ENCODE measurements at regions not wholly inside any gene's neighbourhood (a gene's known extent, or its start where the extent isn't known, plus 50 kb on each side); places are given as distances from the start of the nearest gene placed in this dataset.

DNA sequence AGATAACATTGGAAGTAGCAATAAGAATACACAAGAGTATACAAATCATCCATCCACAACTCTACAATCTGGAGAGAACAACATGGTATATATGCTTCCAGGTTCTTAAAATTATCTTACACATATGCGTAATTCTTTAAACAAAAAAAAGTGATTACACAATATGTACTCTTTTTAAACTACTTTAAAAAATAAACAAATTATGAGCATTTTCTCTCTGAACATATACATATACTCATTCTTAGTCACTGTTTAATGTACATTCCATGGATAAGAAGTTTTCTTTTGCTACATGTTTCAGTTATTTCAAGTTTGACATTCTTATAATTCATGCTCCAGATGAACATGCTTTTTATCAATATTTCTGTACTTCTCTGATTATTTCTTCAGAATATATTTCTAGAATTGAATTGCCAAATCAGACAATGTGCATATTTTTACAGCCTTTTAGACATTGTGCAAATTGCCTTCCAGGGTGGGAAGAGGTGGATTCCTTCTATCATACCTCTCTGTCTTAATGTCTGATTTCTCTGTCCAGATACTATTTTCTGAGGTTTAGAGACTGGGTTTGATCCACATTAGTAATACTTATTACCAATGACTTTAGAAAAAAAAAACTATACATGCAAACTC is 551.6 kb downstream of the METTL15 start:
- no peak overlapping the region for H3K4me3 ChIP-seq (ENCODE audit: low read depth, low read length)
- no peak for DNase-seq (ENCODE audit: low read depth)

DNA sequence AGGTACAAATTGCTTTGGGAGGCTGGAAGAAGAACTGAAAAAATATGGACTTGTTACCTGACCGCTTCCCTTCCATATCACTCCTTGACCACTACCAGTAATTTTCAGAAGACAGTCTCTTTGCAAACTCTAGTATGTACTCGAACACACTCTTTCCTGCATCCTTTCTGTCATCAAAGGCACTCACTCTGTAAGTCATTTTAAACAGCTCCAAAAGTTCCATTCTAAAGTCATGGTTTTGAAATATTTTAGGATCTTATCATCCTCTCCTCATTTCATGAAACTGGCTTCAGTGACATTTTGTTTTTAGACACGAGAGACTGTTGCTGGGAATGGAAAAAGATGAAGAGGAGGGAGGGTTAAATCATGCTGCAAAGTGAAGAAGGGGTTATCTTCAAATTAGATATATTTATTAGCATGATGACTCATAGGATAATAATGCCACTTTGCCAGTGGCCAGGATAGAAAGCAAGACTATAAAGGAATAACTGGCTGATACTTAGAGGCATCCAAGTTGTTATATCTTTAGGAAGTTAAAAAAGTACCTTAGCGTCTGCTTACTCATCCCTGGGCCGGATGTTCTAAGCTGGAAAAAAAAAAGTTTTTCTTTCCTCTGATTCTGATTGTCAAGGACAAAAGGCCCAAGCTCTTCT is 549.3 kb downstream of the METTL15 start:
- no peak overlapping the region for H3K4me3 ChIP-seq (ENCODE audit: low read depth, low read length)
- no peak for DNase-seq (ENCODE audit: low read depth)

DNA sequence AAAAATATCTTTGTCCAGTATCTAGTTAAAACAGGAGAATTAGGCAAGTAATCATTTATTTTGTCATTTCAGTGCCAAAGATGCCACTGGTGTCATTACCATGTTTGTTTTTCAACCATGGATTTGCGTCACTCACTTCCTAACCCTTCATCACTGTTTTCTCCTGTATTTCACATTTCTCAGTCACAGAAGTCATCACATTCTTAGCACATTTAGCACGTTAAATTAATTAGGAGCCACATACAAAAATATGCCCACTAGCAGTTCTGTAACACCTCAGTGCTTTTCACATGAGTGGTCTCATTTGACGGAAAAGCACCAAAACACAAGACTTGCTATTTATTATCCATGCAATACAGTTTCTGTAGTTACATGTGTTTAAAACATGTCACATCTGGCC is 546.0 kb downstream of the METTL15 start:
- DNase-seq (ENCODE audit: low read depth): no peak
- H3K4me3 ChIP-seq (ENCODE audit: low read depth, low read length): no peak overlapping the region

DNA sequence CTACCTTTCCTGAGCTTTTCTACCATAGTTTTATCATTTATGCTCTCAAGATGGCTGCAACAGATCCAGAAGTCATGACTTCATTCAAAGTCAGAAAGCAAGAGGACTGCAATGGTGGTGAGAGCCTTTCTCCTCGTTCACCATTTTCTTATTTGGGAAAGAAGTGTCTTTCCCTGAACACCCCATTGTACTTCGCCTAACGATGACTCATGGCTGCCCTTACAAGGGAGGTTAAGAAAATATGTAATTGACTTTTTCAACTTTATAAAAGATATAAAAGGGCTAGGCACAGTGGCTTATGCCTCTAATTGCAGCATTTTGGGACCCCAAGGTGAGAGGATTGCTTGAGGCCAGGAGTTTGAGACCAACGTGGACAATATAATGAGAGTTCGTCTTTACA is 541.7 kb downstream of the METTL15 start:
- DNase-seq (ENCODE audit: low read depth): no peak
- no peak overlapping the region for H3K4me3 ChIP-seq (ENCODE audit: low read depth, low read length)

DNA sequence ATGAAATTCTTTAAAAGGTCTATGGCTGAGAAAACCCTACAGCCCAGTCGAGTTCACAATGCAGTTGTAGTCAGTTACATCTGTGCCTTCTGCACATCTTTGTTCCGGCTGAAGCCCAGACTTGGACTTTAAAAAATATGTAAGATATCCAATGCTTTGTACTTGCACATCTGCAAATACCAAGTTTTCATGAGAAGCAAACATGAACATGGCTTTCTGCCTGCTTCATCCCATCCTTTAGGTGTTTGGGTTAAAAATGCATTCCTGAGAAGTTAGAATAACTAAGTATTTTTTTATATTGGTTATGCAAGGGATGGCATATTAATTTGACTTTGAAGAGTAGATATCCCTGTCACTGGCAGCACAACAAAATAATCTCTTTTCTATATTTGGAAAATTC is 528.4 kb downstream of the METTL15 start:
- DNase-seq (ENCODE audit: low read depth): no peak
- no peak overlapping the region for H3K4me3 ChIP-seq (ENCODE audit: low read depth, low read length)

DNA sequence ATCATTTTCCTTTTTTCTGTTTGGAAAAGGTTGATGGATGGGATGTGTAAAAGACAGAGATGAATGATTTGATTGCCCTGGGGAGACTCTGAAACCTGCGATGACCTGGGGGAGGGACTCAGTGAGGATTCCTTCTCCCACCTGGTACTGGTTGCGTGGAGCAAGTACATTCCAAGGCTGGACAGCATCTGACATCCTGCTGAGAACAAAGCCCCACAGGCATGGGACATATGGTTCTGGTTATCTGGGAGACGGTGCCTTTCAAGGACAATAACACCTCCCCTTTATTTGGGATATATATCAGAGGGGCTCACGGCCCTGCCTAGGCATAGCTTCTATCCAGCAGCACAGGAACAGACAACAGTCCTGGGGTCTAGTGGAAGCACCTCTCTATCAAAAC is 527.8 kb downstream of the METTL15 start:
- H3K4me3 ChIP-seq (ENCODE audit: low read depth, low read length): no peak overlapping the region
- DNase-seq (ENCODE audit: low read depth): no peak

DNA sequence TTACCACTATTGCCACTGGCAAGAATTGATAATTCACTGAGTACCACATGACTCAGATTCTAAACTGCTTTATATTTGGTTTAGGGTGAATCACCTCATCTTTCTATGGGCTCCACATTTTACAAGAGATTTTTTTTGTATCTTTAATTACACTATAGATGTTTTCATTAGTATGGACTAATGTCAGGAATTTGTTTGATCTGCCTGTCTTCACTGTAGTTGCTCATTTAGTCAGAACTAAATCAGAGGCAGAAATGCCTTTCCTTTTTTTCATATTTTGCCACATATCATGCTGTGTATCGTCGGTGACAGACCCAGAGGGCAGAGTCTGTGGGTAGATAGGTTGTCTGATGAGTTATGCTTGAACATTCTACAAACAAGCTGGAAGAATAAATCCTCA is 524.1 kb downstream of the METTL15 start:
- H3K4me3 ChIP-seq (ENCODE audit: low read depth, low read length): no peak overlapping the region
- DNase-seq (ENCODE audit: low read depth): no peak

DNA sequence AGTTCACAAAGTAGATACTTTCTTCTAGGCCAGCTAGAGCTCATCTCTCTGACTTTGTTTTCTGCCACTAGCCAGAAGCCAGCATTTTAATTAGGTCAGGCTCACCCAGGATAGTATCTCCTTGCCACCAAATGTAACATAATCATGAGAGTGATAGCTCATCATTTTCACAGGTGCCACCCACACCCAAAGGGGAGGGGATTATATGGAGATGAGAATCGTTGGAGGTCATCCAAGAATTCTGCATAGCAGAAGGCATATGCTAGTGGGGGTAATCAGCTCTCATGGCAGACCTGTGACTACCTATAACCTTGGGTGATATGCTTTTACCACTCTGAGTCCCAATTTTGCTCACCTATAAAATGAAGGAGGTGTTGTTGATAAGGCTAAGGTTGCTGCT is 523.0 kb downstream of the METTL15 start:
- no peak overlapping the region for H3K4me3 ChIP-seq (ENCODE audit: low read depth, low read length)
- no peak for DNase-seq (ENCODE audit: low read depth)

DNA sequence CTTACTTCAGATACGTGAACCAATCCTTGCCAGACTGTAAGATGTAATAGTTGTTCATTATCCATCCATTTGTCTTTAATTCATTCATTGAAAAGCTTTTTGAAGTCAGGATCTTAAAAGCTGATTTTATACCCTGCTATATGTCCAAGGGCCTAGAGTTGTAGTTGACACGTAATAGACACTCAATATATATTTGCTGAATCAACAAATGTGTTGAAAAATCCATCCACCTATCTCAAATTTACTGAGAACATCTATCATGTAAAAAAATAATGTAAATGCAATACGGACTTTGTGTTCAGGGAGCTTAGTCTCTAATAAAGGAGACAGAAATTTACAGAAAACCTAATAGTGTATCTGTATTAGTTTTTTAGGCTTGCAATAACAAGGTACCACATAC is 521.0 kb downstream of the METTL15 start:
- no peak for DNase-seq (ENCODE audit: low read depth)
- no peak overlapping the region for H3K4me3 ChIP-seq (ENCODE audit: low read depth, low read length)

DNA sequence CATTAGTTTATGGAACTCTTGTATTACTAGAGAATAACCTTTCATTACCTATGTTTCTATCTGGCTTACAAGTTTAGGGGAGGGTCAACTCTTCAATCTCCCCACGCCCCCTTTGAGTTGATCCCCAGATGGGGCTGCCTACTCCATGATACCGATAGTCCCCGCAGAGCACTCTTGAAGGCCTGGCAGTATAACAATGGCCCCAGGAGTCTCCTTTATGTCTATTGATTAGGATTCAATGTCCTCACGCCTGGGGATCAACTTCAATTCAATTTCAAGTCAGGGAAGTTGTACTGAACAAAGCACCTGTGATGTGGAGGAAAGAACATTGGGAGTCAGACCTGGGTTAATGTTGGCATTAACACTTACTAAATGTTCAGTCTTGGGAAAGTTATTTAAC is 520.2 kb downstream of the METTL15 start:
- no peak overlapping the region for H3K4me3 ChIP-seq (ENCODE audit: low read depth, low read length)
- DNase-seq (ENCODE audit: low read depth): no peak

DNA sequence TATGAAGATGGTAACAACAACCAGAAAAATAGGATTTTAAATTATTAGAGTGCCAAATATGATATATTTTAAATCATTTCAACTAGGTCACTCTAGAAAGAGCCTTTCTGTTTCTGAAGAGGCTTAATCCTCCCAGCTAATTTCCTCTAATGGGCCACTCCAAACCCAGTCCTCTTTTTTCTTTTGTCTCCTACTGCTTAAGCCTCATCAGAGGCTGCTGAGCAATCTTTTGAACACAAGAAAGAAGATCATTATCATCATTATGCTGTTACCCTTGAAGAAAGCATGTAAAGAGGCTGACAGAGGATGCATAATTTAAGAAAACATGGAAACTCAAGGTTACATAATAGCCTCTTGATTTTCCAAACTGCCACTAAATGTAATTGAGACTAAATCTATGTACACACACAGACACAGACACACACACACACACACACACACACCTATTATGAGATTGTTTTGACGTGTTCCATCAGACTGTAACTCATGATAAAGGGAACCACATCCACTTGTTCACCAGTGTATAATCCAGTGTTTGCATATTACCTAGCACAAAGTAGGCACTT is 519.6 kb downstream of the METTL15 start:
- H3K4me3 ChIP-seq (ENCODE audit: low read depth, low read length): no peak overlapping the region
- no peak for DNase-seq (ENCODE audit: low read depth)

DNA sequence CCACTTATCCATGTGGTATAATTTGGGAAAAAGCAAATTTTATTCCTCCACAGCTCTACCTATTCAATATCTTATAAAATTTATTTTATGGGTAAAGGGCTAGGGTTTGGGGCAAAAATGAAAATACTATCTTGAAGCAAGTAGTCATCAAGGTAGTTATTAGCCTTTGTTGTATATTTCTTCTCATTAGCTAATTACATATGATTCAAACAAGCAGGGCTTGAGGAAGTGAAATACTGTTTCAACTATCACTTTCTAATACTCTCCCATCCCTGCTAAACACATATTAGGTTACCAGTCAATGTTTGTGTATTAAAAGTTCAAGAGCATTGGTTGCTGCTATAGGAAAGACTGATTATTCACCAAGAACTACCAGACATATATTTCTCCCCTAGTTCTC is 517.3 kb downstream of the METTL15 start:
- H3K4me3 ChIP-seq (ENCODE audit: low read depth, low read length): no peak overlapping the region

DNA sequence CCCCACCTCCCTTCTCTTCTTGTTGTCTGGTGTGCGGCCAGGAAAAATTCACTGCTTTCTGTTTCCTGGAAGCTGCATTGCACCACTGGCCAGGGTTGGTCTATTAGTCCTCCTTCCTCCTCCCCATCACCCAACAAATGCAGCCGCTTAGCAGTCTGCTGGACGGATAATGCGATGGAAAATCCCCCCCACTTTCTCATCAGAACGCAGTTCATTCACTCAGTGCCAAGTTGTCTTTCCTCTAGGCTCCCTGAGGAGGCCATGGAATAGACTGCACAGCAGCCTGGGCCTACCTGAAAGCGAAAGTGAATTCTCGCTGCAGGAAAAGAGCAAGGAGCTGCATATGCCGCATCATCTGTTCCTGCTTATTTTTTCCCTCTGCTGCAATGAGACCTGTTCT is 513.6 kb downstream of the METTL15 start:
- peak overlapping the region; percentile 28 for H3K4me3 ChIP-seq (ENCODE audit: low read depth, low read length)
- DNase-seq (ENCODE audit: low read depth): no peak

More for the DNA sequence above, 517.3 kb downstream of the METTL15 start:
- DNase-seq (ENCODE audit: low read depth): no peak

DNA sequence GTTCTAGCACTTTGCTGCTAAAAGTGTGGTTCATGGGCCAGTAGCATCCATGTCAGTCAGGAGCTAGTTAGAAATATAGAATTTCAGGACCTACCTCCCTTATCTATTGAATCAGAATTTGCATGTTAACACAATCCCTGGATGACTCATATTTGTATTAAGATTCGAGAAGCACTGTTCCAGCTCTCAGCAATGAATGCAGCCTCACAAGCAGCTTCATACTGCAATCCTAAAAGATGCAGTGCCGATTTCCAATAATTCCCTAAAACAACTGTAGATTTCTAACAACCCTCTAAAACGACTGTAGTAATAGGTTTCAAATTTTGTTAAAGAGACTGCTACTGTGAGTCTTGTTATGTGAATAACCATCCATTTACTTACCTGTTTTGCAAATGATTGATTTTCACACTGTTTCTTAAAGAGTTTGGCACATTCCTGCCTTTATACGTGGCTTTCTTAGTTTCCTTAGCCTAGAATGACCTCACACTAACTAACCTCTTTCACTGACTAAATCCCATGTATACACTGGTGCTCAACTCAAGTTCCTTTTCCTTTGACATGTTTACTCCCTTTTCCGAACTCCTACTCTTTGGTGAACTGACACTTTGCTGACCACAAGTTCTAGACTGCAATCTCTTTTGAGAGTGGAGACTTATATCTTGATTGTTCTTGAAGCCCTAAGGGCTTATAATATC is 511.8 kb downstream of the METTL15 start:
- H3K4me3 ChIP-seq (ENCODE audit: low read depth, low read length): no peak overlapping the region
- DNase-seq (ENCODE audit: low read depth): no peak

DNA sequence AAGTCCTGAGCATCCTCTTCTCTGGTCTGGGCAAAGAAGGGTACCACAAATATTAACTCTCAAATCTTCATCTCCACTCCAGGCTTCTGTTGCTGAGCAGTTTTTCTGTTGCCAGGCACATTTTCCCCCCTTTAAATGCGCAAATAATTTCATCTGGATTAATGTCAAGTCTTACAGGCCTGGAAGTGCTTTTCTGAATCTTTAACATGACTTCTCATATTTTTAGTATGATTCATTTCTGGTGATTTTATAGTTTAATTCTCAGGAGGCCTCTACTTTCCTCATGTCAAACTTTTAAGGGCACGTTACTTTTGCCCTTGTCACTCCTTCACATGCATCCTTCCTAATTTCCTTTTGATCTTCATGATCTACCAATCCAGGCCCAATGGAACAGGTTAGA is 510.2 kb downstream of the METTL15 start:
- DNase-seq (ENCODE audit: low read depth): no peak
- no peak overlapping the region for H3K4me3 ChIP-seq (ENCODE audit: low read depth, low read length)

DNA sequence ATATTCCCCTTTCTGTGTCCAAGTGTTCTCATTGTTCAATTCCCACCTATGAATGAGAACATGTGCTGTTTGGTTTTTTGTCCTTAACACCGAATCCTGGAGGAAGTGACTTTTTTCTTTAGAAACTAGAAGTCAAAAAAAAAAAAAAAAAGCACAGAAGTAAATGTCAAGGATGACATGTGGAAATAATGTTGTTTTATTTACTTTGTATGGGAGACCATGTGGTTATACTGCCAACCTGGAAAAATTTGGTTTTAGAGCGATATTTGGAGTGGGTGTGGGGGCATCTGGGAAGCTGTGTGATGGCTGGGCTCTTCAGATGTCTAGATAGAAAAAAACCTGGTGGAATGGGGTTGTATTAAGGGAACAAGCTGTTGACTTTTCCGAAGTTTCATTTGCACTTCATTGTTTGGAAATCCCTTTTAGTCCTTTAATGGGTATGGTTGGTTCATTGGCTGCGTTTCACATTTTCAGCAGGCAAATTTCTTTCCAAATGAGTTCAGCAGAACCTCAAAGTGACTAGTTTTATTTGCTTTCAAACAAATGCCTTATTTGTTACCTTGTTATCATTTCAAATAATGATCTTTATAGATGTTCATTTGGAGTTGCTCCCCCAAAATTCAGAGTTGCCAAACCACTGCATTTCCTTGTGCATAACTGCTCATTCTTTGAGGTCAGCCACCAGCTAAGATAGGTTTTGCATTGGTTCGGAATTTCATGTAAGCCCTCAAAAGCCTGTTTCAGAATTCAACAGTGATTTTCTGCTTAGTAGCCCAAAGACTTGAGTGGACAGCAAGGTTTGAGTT is 508.2 kb downstream of the METTL15 start:
- DNase-seq (ENCODE audit: low read depth): no peak

DNA sequence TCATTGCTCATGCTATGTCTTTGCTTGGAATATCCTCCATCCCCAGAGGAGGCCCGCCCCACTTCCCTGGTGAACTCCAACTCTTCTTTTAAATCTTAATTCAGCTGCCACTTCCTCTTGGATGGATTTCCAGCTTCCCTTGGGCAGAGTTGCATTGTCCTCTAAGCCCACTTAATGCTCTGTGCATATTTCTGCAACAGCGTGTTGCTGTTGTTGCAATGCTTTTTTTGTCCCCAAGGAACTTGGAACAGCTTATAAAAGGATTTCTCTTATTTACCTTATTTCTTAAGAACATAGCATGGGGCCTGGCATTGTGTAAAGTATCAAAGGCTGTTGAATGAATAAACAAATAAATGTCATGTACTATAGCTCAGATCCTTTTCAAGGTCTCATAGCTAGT is 507.4 kb downstream of the METTL15 start:
- no peak overlapping the region for H3K4me3 ChIP-seq (ENCODE audit: low read depth, low read length)
- peak; percentile 49 for DNase-seq (ENCODE audit: low read depth)

More for the DNA sequence above, 508.2 kb downstream of the METTL15 start:
- H3K4me3 ChIP-seq (ENCODE audit: low read depth, low read length): no peak overlapping the region

DNA sequence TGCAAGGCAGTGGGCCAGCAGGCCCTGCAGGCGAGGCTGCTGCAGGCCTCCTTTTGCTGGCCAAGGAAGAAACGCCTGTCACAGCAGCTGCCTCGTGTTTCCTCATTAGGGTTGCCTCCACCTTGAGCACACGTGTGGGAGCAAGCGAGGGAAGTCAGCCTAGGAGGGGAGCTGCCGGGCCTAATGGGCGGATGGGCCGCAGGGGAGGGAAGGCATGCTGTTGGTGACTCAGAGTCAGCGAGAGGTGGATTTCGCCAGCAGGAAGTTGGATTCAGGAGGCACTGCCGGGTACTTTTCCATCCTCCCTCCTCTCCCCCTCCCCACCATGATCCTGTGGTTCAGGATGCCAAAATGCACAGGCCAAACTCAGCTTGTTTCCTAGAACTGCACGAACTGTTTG is 498.7 kb downstream of the METTL15 start:
- no peak overlapping the region for H3K4me3 ChIP-seq (ENCODE audit: low read depth, low read length)
- DNase-seq (ENCODE audit: low read depth): no peak

DNA sequence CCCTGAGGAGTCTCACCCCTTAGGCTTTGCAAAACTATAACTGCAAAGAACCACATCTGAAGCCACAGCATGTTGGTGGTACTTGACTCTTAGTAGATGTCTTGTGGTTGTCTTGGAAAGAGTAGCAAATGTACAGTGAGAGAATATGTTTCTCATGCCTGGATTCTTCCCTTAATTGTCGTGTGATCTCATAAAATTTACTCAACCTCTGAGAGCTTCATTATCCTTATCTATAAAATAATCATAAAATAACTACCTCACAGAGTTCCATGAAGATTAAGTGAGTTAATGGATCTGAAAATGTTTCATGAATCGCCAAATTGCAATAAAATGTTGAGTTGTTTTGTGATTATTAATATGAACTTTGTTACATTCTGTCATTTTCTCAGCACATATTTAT is 491.5 kb downstream of the METTL15 start:
- DNase-seq (ENCODE audit: low read depth): no peak
- no peak overlapping the region for H3K4me3 ChIP-seq (ENCODE audit: low read depth, low read length)

DNA sequence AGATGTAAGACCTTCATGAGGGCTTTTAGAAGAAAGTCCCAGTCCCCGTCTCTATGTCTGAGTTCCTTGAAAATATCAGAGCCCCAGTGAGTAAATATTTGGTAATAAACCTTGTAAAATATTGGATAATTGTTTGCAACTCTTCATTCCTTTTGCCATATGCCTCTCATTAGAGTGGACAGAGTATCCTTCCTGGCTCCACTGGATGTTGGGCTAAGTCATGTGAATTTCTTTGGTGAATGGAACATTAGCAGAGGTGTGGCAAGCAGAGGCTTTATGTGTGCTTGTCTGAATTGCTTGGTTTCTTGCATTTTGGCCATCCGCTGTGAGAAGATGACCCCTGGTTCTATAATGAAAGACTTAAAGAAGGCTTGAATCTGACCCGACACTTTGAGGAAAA is 490.3 kb downstream of the METTL15 start:
- H3K4me3 ChIP-seq (ENCODE audit: low read depth, low read length): no peak overlapping the region
- DNase-seq (ENCODE audit: low read depth): no peak

All from skeletal muscle cell (primary cell).